ENCODE measurements at regions not wholly inside any gene's neighbourhood (a gene's known extent, or its start where the extent isn't known, plus 50 kb on each side); places are given as distances from the start of the nearest gene placed in this dataset.
A peak's percentile ranks its signal among the peaks of the same experiment; 100 is the strongest.

GRCh38 chr11:12315024-12315423, 62.3 kb upstream of the PARVA start:
- DNase-seq (ENCODE audit: low read depth, low spot score): no peak

GRCh38 chr11:12316432-12316831, 60.9 kb upstream of the PARVA start:
- no peak for DNase-seq (ENCODE audit: low read depth, low spot score)

- peak; percentile 33 for DNase-seq (ENCODE audit: low read depth, low spot score)
Observed at GRCh38 chr11:12318791-12319438, 58.5 kb upstream of the PARVA start.

GRCh38 chr11:12319461-12319951, 57.9 kb upstream of the PARVA start:
- DNase-seq (ENCODE audit: low read depth, low spot score): no peak

GRCh38 chr11:12319988-12320387, 57.4 kb upstream of the PARVA start:
- no peak for DNase-seq (ENCODE audit: low read depth, low spot score)

- no peak for DNase-seq (ENCODE audit: low read depth, low spot score)
Observed at GRCh38 chr11:12321217-12321937, 56.0 kb upstream of the PARVA start.

GRCh38 chr11:12324585-12324984, 52.8 kb upstream of the PARVA start:
- no peak for DNase-seq (ENCODE audit: low read depth, low spot score)
